NCI-H345 (cell line): ENCODE measurements at regions not wholly inside any gene's neighbourhood (a gene's known extent, or its start where the extent isn't known, plus 50 kb on each side); places are given as distances from the start of the nearest gene placed in this dataset.
"Not testable (repeated sequence)": the region's sequence is repeated elsewhere in the genome, so short reads cannot be mapped to it uniquely, and the experiment has no call there.

Source experiments
- DNase-seq: peaks from one replicate; lab custom pipeline; 2025; lab: John Stamatoyannopoulos, UW

GRCh38 chrX:137882960-137883359 lies 317.0 kb downstream of the ZIC3 start:
- no peak for DNase-seq

- not testable (repeated sequence) for DNase-seq
Measured at GRCh38 chrX:137884813-137885212, 318.9 kb downstream of the ZIC3 start.

GRCh38 chrX:137891431-137891830 lies 325.5 kb downstream of the ZIC3 start:
- no peak for DNase-seq

GRCh38 chrX:137896123-137896522 lies 330.2 kb downstream of the ZIC3 start:
- no peak for DNase-seq

- no peak for DNase-seq
Measured at GRCh38 chrX:137915466-137915865, 349.5 kb downstream of the ZIC3 start.

- no peak for DNase-seq
Measured at GRCh38 chrX:137916090-137916746, 350.3 kb downstream of the ZIC3 start.

- no peak for DNase-seq
Measured at GRCh38 chrX:137926090-137926489, 360.2 kb downstream of the ZIC3 start.

- no peak for DNase-seq
Measured at GRCh38 chrX:137929951-137930350, 364.0 kb downstream of the ZIC3 start.

GRCh38 chrX:137930533-137930932 lies 364.6 kb downstream of the ZIC3 start:
- DNase-seq, result no peak

- DNase-seq, result not testable (repeated sequence)
Measured at GRCh38 chrX:137934214-137934613, 368.3 kb downstream of the ZIC3 start.

GRCh38 chrX:137934887-137935286 lies 369.0 kb downstream of the ZIC3 start:
- DNase-seq, result not testable (repeated sequence)

- no peak for DNase-seq
Measured at GRCh38 chrX:137945470-137945869, 379.5 kb downstream of the ZIC3 start.

- no peak for DNase-seq
Measured at GRCh38 chrX:137969191-137969590, 403.3 kb downstream of the ZIC3 start.

GRCh38 chrX:137982472-137983172 lies 416.7 kb downstream of the ZIC3 start:
- no peak for DNase-seq

- no peak for DNase-seq
Measured at GRCh38 chrX:137988470-137988869, 422.5 kb downstream of the ZIC3 start.

GRCh38 chrX:137998619-137999018 lies 432.7 kb downstream of the ZIC3 start:
- no peak for DNase-seq

GRCh38 chrX:137999071-137999470 lies 433.1 kb downstream of the ZIC3 start:
- no peak for DNase-seq

- DNase-seq, result no peak
Measured at GRCh38 chrX:137999552-137999951, 433.6 kb downstream of the ZIC3 start.

- no peak for DNase-seq
Measured at GRCh38 chrX:138001226-138001625, 435.3 kb downstream of the ZIC3 start.

- no peak for DNase-seq
Measured at GRCh38 chrX:138006180-138006579, 440.3 kb downstream of the ZIC3 start.

- no peak for DNase-seq
Measured at GRCh38 chrX:138008281-138008680, 442.4 kb downstream of the ZIC3 start.

GRCh38 chrX:138011468-138011867 lies 445.5 kb downstream of the ZIC3 start:
- no peak for DNase-seq

- no peak for DNase-seq
Measured at GRCh38 chrX:138014577-138014976, 448.6 kb downstream of the ZIC3 start.
